GM12865 (cell line): ENCODE measurements at regions not wholly inside any gene's neighbourhood (a gene's known extent, or its start where the extent isn't known, plus 50 kb on each side); places are given as distances from the start of the nearest gene placed in this dataset.

Experiments used
- DNase-seq: peaks from one replicate; pipeline ENCODE4 v3.0.0; 2010; ENCODE audit warnings: low read depth
- H3K4me3 ChIP-seq: 2 replicates; pipeline ENCODE4 v1.5.1; 2011; ENCODE audit warnings: mild to moderate bottlenecking, low read depth, low read length, control low read depth
- TF ChIP-seq, protein P1 (sequence below): IDR thresholded peaks from 2 replicates; pipeline ENCODE4 v1.5.1; 2011; ENCODE audit warnings: low read length, control low read depth, low read depth, inconsistent platforms; ENCODE audit not compliant: insufficient read depth; ENCODE audit errors: missing control alignments

DNA sequence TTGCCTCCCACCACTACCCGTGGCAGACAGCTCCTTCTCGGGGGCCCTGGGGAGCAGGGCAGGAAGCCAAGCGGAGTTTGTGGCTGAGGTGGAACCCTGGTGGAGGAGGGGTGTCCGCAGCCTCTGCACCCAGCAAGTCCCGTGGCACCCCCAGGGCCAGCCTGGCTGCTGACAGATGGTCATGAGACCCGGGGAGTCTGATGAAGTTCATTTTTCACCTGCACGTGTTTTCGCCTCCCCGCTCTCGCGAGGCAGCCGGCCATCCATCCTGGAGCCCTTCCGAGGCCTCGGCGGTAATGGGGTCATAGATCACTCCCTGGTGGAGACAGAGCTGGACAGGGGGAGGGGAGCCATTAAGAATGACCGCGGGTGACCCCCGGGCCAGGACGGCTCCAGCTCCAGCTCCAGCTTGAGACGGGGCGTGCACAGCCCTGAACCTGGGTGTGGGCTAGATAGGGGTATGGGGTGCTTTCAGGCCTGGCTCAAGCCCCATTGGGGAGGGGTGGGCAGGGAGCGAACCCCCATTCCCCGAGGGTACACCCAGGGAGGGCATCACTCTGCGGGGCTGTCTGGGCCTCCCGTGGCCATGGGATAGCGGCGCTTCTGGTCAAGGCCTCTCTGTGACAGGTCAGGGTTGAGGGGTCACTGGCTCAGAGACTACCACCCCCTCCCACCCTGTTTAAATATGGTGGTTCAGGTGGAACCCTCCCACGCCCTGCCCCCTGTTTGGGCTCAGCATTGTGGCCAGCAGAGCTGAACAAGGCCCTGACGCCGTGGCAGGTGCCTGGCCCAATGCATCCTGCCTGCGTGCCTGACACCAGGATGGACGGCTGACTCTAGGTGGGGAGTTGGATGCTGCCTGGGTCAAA, 227.4 kb upstream of the GSE1 start:
- TF ChIP-seq, protein P1, sequence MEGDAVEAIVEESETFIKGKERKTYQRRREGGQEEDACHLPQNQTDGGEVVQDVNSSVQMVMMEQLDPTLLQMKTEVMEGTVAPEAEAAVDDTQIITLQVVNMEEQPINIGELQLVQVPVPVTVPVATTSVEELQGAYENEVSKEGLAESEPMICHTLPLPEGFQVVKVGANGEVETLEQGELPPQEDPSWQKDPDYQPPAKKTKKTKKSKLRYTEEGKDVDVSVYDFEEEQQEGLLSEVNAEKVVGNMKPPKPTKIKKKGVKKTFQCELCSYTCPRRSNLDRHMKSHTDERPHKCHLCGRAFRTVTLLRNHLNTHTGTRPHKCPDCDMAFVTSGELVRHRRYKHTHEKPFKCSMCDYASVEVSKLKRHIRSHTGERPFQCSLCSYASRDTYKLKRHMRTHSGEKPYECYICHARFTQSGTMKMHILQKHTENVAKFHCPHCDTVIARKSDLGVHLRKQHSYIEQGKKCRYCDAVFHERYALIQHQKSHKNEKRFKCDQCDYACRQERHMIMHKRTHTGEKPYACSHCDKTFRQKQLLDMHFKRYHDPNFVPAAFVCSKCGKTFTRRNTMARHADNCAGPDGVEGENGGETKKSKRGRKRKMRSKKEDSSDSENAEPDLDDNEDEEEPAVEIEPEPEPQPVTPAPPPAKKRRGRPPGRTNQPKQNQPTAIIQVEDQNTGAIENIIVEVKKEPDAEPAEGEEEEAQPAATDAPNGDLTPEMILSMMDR, result no peak
- DNase-seq, result no peak

DNA sequence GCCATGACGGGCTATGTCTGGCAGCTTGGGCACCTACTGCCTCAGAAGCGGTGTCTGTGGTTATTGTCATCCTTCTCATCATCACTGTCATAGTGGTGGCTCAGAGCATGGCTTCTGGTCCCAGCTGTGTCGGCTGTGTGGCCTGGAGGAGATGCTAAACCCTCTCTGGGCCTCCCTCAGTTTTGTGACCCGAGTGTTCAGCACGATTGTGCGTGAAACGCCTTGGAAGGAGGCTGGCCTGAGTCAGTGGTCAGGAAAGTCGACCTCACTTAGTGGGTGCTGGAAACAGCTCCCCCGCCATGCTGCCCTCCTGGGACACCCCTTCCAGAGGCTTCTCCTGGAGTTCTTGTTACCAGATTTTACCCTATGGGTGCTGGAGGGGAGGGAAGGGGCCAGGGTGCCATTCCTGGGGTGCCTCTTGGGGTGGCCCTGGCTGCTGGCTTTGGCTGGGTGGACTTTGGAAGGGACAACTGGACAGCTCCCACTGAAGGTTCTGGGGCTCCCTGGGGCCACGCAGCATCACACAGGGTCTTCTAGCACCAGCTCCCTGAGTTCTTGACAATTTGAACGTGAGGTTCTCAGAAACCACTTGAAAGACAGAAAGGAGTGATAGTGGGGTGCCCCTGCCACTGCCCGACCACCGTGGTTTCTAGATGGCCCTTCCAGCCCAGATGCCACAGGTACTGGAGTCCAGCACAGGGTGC, 226.5 kb upstream of the GSE1 start:
- DNase-seq, result no peak
- TF ChIP-seq, protein P1, result no peak
- H3K4me3 ChIP-seq, result no peak overlapping the region

More for the DNA sequence above, 227.4 kb upstream of the GSE1 start:
- H3K4me3 ChIP-seq, result no peak overlapping the region

DNA sequence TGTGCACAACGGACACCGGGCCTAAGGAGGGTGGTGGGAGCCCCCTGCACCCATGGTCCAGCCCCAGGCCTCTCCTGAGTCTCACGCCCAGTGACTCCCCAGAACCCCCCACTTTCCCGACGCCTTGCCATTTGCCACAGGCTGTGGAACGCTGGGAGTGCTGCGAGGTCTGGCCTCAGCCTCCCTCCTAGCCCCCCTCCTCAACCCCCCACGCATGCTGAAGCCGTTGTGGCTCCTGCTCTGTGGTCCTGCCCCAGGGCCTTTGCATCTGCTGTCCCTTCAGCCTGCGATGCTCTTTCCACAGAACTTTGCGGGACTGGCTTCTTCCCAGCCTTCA, 226.0 kb upstream of the GSE1 start:
- H3K4me3 ChIP-seq, result no peak overlapping the region
- TF ChIP-seq, protein P1, result no peak
- no peak for DNase-seq

GRCh38 chr16:85387731-85388295, 225.3 kb upstream of the GSE1 start:
- H3K4me3 ChIP-seq, result no peak overlapping the region
- TF ChIP-seq, protein P1, result no peak
- DNase-seq, result no peak

DNA sequence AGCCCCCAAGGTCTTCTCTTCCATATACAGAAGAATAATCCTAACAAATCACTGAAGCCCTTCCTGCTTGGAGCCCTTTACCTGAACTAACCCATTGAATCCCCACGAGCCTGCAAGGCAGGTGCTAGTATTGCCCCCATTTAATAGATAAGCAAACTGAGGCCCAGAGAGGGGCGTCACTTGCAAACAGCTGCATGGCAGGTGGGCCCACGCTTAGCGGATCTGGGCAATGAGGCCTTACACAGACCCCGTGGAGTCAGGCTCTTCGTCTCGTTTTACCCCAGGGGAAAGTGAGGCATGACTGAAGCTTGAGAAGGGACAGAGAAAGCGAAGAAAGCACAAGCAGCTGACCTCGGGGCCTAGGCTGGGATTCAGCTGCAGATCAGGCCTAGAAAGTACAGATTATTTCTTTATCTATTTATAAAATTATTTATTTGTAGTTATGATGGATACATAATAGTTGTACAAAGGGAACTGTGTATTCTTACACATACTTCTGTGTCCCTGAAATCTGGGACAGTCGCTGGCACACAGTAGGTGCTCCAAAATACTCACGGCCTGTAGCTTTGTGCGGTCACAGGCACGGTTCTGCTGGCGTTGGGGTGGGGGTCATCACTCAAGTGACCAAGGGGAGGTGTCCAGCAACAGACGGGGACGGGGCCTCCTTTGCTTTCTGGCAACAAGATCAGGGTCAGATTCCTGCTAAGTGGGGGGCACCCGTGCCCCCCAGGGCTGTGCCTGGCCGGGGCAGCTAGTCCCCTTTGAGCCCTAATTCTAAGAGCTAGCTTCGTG, 223.2 kb upstream of the GSE1 start:
- TF ChIP-seq, protein P1, result no peak
- no peak overlapping the region for H3K4me3 ChIP-seq
- DNase-seq, result no peak

- no peak overlapping the region for H3K4me3 ChIP-seq
- TF ChIP-seq, protein P1, result no peak
- no peak for DNase-seq
Observed at GRCh38 chr16:85390511-85391174, 222.5 kb upstream of the GSE1 start.
